Prostate gland (tissue), 2 donors: ENCODE measurements at regions not wholly inside any gene's neighbourhood (a gene's known extent, or its start where the extent isn't known, plus 50 kb on each side); places are given as distances from the start of the nearest gene placed in this dataset.

Experiments
- DNase-seq: peaks from one replicate; pipeline ENCODE4 v3.0.0-alpha.2; 2019; ENCODE audit warnings: low spot score
- H3K27ac ChIP-seq, 2 donors: fragments of 200-600 bp; sonication (generic); 2 replicates each; pipeline ENCODE4 v1.5.1; 2017 to 2019
- H3K27me3 ChIP-seq: fragments of 200-600 bp; sonication (generic); replicated peaks from 2 replicates; pipeline ENCODE4 v1.5.1; 2019; ENCODE audit not compliant: insufficient read depth
- H3K36me3 ChIP-seq, 2 donors: fragments of 200-600 bp; sonication (generic); 1 replicate in 1 of 2; 2 replicates in 1 of 2; pipeline versions ENCODE4 v1.5.1 to v1.8.1; 2017 to 2019
- H3K4me1 ChIP-seq: fragments of 200-600 bp; sonication (generic); replicated peaks from 2 replicates; pipeline ENCODE4 v1.5.1; 2019
- H3K4me3 ChIP-seq, 2 donors: fragments of 200-600 bp; sonication (generic); 2 replicates each; pipeline ENCODE4 v1.5.1; 2017 to 2019
- H3K9me3 ChIP-seq: fragments of 200-600 bp; sonication (generic); 2 replicates; pipeline ENCODE4 v1.5.1; 2017
- CTCF ChIP-seq, 4 experiments: fragments of 200-600 bp in 2 of 4; fragments of 450-650 bp in 2 of 4; sonication (generic) in 2 of 4; IDR thresholded peaks; 1 replicate in 3 of 4; 2 replicates in 1 of 4; pipeline ENCODE4 v1.5.1; 2016 to 2019; ENCODE audit warnings: antibody characterized with exemption in 4 of 4, mild to moderate bottlenecking in 2 of 4, moderate library complexity in 2 of 4
- POLR2A ChIP-seq: fragments of 450-650 bp; IDR thresholded peaks from one replicate; pipeline ENCODE4 v1.6.1; 2016; ENCODE audit warnings: antibody characterized with exemption, mild to moderate bottlenecking
- POLR2AphosphoS5 ChIP-seq: sonication (generic); formaldehyde crosslinking; IDR thresholded peaks from one replicate; pipeline ENCODE4 v1.6.1; 2017; ENCODE audit warnings: antibody characterized with exemption
- WGBS: methylation state at CpG from one replicate; pipeline ENCODE4 v1.1.5; 2018; 5-methylcytosine and 5-hydroxymethylcytosine counted together
- intact Hi-C: fragments of 100-400 bp; cut with DNase I; formaldehyde crosslinking; loops from one replicate; pipeline ENCODE4 v1.14.2; 2022

- H3K4me1 ChIP-seq = no peaks in the 10 kb centered on the region
- no peak overlapping the region for H3K4me3 ChIP-seq
- no peak for TF ChIP-seq POLR2AphosphoS5
- intact Hi-C loops = no loop called here
- H3K27me3 ChIP-seq = no peaks in the 10 kb centered on the region
- no peak overlapping the region for H3K27ac ChIP-seq
- H3K9me3 ChIP-seq = no peaks in the 10 kb centered on the region
- no peaks in the 10 kb centered on the region for H3K36me3 ChIP-seq
- no peak for DNase-seq
- 60% methylated on average over 3 of the region's 3 CpGs for WGBS
These were observed 65.0 kb upstream of the MMADHC start for GRCh38 chr2:149652526-149652925.

GRCh38 chr2:149651229-149651628 lies 63.7 kb upstream of the MMADHC start:
- 87% methylated on average over 6 of the region's 6 CpGs for WGBS
- H3K36me3 ChIP-seq = no peaks in the 10 kb centered on the region
- H3K4me3 ChIP-seq = no peak overlapping the region
- no peaks in the 10 kb centered on the region for H3K9me3 ChIP-seq
- H3K27ac ChIP-seq = no peak overlapping the region
- no peak for DNase-seq
- TF ChIP-seq POLR2A = no peak
- TF ChIP-seq CTCF (IDR thresholded peaks at IDR 0.05) = no peak
- no peak for TF ChIP-seq POLR2AphosphoS5
- H3K27me3 ChIP-seq = no peaks in the 10 kb centered on the region
- intact Hi-C loops = no loop called here
- no peaks in the 10 kb centered on the region for H3K4me1 ChIP-seq

GRCh38 chr2:149650006-149650405 lies 62.4 kb upstream of the MMADHC start:
- Histone ChIP-seq H3K9me3 (no peaks in the 10 kb centered on the region), H3K27me3 (no peaks in the 10 kb centered on the region), H3K36me3 (no peaks in the 10 kb centered on the region), H3K4me1 (no peaks in the 10 kb centered on the region), H3K4me3 (no peak overlapping the region), H3K27ac (no peak overlapping the region)
- 88% methylated on average over 1 of the region's 1 CpG for WGBS
- TF ChIP-seq POLR2AphosphoS5 (no peak), POLR2A (no peak), CTCF (IDR thresholded peaks at IDR 0.05) (no peak)
- intact Hi-C loops = no loop called here
- DNase-seq = no peak

- Histone ChIP-seq H3K4me3 (no peak overlapping the region), H3K9me3 (no peaks in the 10 kb centered on the region), H3K36me3 (no peaks in the 10 kb centered on the region), H3K27ac (no peak overlapping the region), H3K4me1 (no peaks in the 10 kb centered on the region), H3K27me3 (no peaks in the 10 kb centered on the region)
- TF ChIP-seq CTCF (IDR thresholded peaks at IDR 0.05) (no peak), POLR2A (no peak), POLR2AphosphoS5 (no peak)
- no peak for DNase-seq
- WGBS = 79% methylated on average over 3 of the region's 3 CpGs
- intact Hi-C loops = no loop called here
These were observed 60.9 kb upstream of the MMADHC start for GRCh38 chr2:149648282-149649030.

- DNase-seq = no peak
- TF ChIP-seq POLR2A (no peak), POLR2AphosphoS5 (no peak), CTCF (IDR thresholded peaks at IDR 0.05) (no peak)
- H3K36me3 ChIP-seq = no peaks in the 10 kb centered on the region
- no peak overlapping the region for H3K4me3 ChIP-seq
- no peak overlapping the region for H3K27ac ChIP-seq
- no peaks in the 10 kb centered on the region for H3K9me3 ChIP-seq
- H3K27me3 ChIP-seq = no peaks in the 10 kb centered on the region
- intact Hi-C loops = no loop called here
- no peaks in the 10 kb centered on the region for H3K4me1 ChIP-seq
These were observed 57.8 kb upstream of the MMADHC start for GRCh38 chr2:149645391-149645790.
